ENCODE measurements at regions not wholly inside any gene's neighbourhood (a gene's known extent, or its start where the extent isn't known, plus 50 kb on each side); places are given as distances from the start of the nearest gene placed in this dataset.

DNA sequence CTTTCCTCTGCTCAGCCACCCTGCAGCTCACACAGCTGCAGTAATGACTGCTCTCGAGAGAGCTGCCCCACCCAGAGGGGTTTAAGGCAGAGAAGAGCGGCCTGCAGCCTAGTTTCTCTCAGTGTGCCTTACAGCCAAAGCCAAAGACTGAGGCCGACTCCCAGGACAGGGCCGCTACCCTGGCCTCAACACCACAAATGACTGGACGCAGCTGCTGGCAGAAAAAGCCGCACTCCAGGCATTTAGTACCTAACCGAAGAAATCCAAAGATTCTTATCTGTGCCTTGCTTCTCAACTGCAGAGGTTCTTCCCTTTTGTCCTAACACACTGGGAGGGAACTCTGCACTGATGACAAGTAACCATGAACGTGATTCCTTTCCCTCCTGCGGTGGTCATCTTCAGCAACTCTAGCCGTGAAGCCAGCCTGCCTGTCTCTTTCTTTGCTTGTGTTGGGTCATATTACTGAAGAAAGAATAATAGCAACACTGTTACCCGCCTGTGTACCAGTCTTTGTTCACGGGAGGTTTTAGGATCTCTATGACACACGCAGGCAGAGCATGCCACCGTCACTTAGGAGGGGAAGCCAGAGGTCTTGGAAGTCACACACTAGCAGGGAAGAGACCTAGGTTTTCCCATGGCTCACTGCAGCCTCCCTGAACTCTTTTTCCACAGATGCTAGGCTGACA, 202.7 kb downstream of the RHOU start:
- ChIA-PET POLR2A (no interaction called here), CTCF (no interaction called here)
- DNase-seq (ENCODE audit: low read depth, low spot score): no peak
- Histone ChIP-seq H3K4me3 (ENCODE audit: low read depth, low read length) (no peak overlapping the region), H3K27ac (ENCODE audit: low read depth, low read length) (peak overlapping the region; percentile 21), H3K9me3 (ENCODE audit: control insufficient read depth, insufficient read depth, low read length) (no peaks in the 10 kb centered on the region), H3K27me3 (ENCODE audit: control insufficient read depth, insufficient read depth, low read length) (peaks cover 9% of the 10 kb centered on the region)
- TF ChIP-seq, protein P1, sequence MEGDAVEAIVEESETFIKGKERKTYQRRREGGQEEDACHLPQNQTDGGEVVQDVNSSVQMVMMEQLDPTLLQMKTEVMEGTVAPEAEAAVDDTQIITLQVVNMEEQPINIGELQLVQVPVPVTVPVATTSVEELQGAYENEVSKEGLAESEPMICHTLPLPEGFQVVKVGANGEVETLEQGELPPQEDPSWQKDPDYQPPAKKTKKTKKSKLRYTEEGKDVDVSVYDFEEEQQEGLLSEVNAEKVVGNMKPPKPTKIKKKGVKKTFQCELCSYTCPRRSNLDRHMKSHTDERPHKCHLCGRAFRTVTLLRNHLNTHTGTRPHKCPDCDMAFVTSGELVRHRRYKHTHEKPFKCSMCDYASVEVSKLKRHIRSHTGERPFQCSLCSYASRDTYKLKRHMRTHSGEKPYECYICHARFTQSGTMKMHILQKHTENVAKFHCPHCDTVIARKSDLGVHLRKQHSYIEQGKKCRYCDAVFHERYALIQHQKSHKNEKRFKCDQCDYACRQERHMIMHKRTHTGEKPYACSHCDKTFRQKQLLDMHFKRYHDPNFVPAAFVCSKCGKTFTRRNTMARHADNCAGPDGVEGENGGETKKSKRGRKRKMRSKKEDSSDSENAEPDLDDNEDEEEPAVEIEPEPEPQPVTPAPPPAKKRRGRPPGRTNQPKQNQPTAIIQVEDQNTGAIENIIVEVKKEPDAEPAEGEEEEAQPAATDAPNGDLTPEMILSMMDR (IDR thresholded peaks at IDR 0.05; ENCODE audit: low read depth, low read length): no peak

DNA sequence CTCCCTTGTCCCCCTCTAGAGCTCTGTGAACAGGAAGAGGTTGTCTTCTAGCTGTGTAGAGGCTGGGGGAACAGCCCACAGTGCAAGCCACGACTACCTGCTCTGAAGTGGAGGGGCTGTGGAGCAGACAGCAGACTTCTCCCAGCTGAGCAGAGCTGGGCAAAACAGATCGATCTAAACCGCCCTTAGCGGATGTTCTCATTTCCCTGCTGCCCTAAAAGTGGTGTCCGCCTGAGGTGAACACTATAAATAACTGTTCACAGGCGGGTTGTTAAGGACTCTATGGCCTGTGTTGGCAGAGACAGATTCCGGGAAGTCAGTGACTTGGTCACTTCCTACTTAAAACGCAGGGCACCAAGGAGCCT, 203.2 kb downstream of the RHOU start:
- no peak for DNase-seq (ENCODE audit: low read depth, low spot score)
- Histone ChIP-seq H3K27ac (ENCODE audit: low read depth, low read length) (peak overlapping the region; percentile 21), H3K9me3 (ENCODE audit: control insufficient read depth, insufficient read depth, low read length) (no peaks in the 10 kb centered on the region), H3K4me3 (ENCODE audit: low read depth, low read length) (no peak overlapping the region), H3K27me3 (ENCODE audit: control insufficient read depth, insufficient read depth, low read length) (peaks cover 7% of the 10 kb centered on the region)
- TF ChIP-seq, protein P1 (IDR thresholded peaks at IDR 0.05; ENCODE audit: low read depth, low read length): no peak
- POLR2A ChIA-PET: no interaction called here
- CTCF ChIA-PET: no interaction called here

DNA sequence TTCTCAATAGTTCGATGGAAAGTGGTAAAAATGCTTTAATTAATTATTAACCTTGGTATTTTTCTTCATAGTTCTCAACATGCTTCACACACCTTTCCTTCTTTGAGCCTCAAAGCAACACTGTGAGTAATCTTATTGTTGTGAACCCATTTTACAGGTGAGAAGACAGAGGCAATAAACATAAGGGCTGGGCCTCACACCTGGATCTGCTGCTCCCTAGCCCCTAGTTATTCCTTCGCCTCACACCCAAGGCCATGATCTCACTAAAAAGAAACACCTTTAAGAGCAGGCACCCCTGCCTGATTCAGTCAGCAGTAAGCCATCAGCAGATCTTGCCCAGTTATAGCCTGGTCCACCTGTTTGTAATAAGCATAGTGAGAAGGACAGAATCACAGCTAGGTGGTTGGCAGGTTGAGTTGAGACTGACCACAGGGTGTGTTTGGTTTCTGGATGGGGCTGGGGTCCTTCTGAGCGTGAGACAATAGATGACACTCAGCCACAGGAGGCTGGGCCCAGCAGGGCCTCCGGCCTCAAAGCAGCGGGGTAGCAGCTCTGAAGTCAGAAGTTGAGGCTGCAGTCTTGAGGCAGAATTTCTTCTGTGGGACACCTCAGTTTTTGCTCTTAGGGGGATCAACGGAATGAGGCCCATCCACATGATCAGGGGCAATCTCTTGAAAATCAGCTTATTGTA, 203.9 kb downstream of the RHOU start:
- POLR2A ChIA-PET: no interaction called here
- no peak overlapping the region for H3K27ac ChIP-seq (ENCODE audit: low read depth, low read length)
- no peaks in the 10 kb centered on the region for H3K9me3 ChIP-seq (ENCODE audit: control insufficient read depth, insufficient read depth, low read length)
- H3K27me3 ChIP-seq (ENCODE audit: control insufficient read depth, insufficient read depth, low read length): peaks cover 5% of the 10 kb centered on the region
- CTCF ChIA-PET: no interaction called here
- TF ChIP-seq, protein P1 (IDR thresholded peaks at IDR 0.05; ENCODE audit: low read depth, low read length): no peak
- DNase-seq (ENCODE audit: low read depth, low spot score): no peak
- H3K4me3 ChIP-seq (ENCODE audit: low read depth, low read length): no peak overlapping the region

DNA sequence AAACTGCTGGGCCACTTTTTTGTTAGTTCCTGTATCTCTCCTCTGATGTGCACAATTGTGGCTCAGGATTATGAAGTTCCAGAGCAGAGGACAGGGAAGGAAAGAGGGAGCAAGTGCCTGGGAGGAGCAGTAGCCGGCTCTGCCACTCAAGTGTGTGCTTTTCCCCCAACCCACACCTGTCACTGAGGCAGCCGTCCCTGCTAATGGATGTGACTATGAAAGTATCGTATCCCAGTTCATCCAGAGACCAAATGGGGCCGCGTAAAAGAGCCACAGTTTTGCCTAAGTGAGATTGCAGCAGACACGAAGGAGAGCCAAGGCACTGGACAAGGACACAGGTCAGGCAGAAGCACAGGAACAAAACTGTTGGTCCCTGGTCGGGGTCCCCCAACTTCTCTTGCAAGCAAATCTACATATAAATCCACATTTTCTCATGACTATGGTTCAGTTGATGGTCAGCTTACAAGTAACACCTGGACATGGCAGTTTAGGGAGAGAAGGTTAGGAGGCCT, 204.7 kb downstream of the RHOU start:
- no peak for DNase-seq (ENCODE audit: low read depth, low spot score)
- TF ChIP-seq, protein P1 (IDR thresholded peaks at IDR 0.05; ENCODE audit: low read depth, low read length): no peak
- Histone ChIP-seq H3K4me3 (ENCODE audit: low read depth, low read length) (no peak overlapping the region), H3K9me3 (ENCODE audit: control insufficient read depth, insufficient read depth, low read length) (no peaks in the 10 kb centered on the region), H3K27me3 (ENCODE audit: control insufficient read depth, insufficient read depth, low read length) (peaks cover 5% of the 10 kb centered on the region), H3K27ac (ENCODE audit: low read depth, low read length) (no peak overlapping the region)
- CTCF ChIA-PET: no interaction called here
- POLR2A ChIA-PET: no interaction called here

DNA sequence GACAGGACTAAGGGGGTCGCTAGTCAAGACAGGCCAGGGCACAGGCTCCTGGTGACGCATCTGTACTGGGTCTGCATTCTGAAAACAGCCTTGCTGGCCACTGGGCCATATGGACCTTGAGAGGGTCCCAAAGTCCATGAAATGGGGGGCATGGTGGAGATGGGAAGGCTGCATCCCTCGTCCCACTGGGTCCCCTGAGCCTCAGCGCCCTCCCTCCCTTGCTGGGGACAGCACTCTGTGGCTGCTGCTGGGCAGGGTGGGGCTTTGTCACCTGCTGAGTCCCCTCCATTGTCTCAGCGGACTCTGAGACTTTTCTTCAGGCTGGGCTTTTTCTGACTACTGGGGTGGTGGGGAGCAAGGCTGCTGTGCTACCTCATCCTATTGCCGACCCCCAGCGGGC, 205.2 kb downstream of the RHOU start:
- Histone ChIP-seq H3K9me3 (ENCODE audit: control insufficient read depth, insufficient read depth, low read length) (no peaks in the 10 kb centered on the region), H3K27me3 (ENCODE audit: control insufficient read depth, insufficient read depth, low read length) (peaks cover 4% of the 10 kb centered on the region), H3K27ac (ENCODE audit: low read depth, low read length) (no peak overlapping the region), H3K4me3 (ENCODE audit: low read depth, low read length) (no peak overlapping the region)
- CTCF ChIA-PET: no interaction called here
- TF ChIP-seq, protein P1 (IDR thresholded peaks at IDR 0.05; ENCODE audit: low read depth, low read length): no peak
- POLR2A ChIA-PET: no interaction called here
- DNase-seq (ENCODE audit: low read depth, low spot score): no peak

All from AG04450 (cell line).